HepG2 (cell line): ENCODE measurements at regions not wholly inside any gene's neighbourhood (a gene's known extent, or its start where the extent isn't known, plus 50 kb on each side); places are given as distances from the start of the nearest gene placed in this dataset.

ENCODE experiments used
- ATAC-seq: fragments of 200-7000 bp; cut with Tn5 transposase; 3 replicates; pipeline ENCODE4 v1.9.1; 2020; ENCODE audit warnings: mild to moderate bottlenecking, moderate library complexity
- BruUV-seq: library from RNA; stranded (reverse); fragments of 400-500 nt; replicated peaks from 2 replicates; lab custom pipeline; 2021; lab: Mats Ljungman, UMichigan
- CTCF ChIA-PET: fragments of 300-600 bp; formaldehyde crosslinking; extraction: SDS; loops from one replicate; lab custom pipeline; 2021; ENCODE audit warnings: low total read pairs, inconsistent platforms, low intra/inter-chr PET ratio; lab: Yijun Ruan, JAX
- POLR2A ChIA-PET: fragments of 350-600 bp; sonication (Branson Sonifier 250); formaldehyde crosslinking; loops from one replicate; lab custom pipeline; 2020; ENCODE audit warnings: antibody characterized with exemption, inconsistent platforms; lab: Yijun Ruan, JAX
- DNase-seq: peaks from one replicate; pipeline ENCODE4 v3.0.0-alpha.2; 2015; ENCODE audit warnings: low spot score
- FAIRE-seq: peaks from 3 replicates; lab custom pipeline; 2011; peaks lifted over from hg19 to GRCh38; lab: Jason Lieb, UNC
- H2AFZ ChIP-seq: one replicate; pipeline ENCODE4 v1.6.1; 2011; ENCODE audit warnings: low read length, inconsistent platforms
- H3K27ac ChIP-seq: fragments of 300-600 bp; 3 replicates; pipeline ENCODE4 v1.8.0; 2011; ENCODE audit warnings: mixed run types, mild to moderate bottlenecking, mixed read lengths, low read length, inconsistent platforms; ENCODE audit not compliant: insufficient read depth; ENCODE audit errors: extremely low read length
- H3K27me3 ChIP-seq, 2 experiments: fragments of 200-600 bp in 1 of 2; 2 replicates in 1 of 2; 3 replicates in 1 of 2; pipeline versions ENCODE4 v1.6.0 to v1.8.0; 2011; ENCODE audit warnings: low read length in 2 of 2, mild to moderate bottlenecking in 2 of 2, moderate library complexity in 2 of 2, inconsistent platforms in 1 of 2; ENCODE audit not compliant: insufficient read depth in 2 of 2, control insufficient read depth in 1 of 2
- H3K36me3 ChIP-seq, 2 experiments: fragments of 200-600 bp in 1 of 2; replicated peaks in 1 of 2; 2 replicates in 1 of 2; 3 replicates in 1 of 2; pipeline versions ENCODE4 v1.5.1 to v1.8.0; 2011; ENCODE audit warnings: low read length in 2 of 2, inconsistent platforms in 1 of 2; ENCODE audit not compliant: insufficient read depth in 2 of 2, control insufficient read depth in 1 of 2
- H3K4me1 ChIP-seq: 2 replicates; pipeline ENCODE4 v1.5.1; 2012; ENCODE audit warnings: low read length, inconsistent platforms; ENCODE audit not compliant: insufficient read depth
- H3K4me2 ChIP-seq: 2 replicates; pipeline ENCODE4 v1.6.0; 2011; ENCODE audit warnings: low read depth, low read length, inconsistent platforms
- H3K4me3 ChIP-seq, 3 experiments: fragments of 200-600 bp in 1 of 3; sonication (generic), shearing (Covaris generic) in 1 of 3; replicated peaks in 1 of 3; 2 replicates each; pipeline ENCODE4 v1.5.1; 2011 to 2016; ENCODE audit warnings: low read length in 3 of 3, inconsistent platforms in 2 of 3, low read depth in 2 of 3, mild to moderate bottlenecking in 2 of 3, control low read depth in 1 of 3, mixed read lengths in 1 of 3; ENCODE audit not compliant: insufficient read depth in 1 of 3
- H3K79me2 ChIP-seq: one replicate; pipeline ENCODE4 v1.6.1; 2011; ENCODE audit warnings: low read length, inconsistent platforms; ENCODE audit not compliant: insufficient read depth
- H3K9ac ChIP-seq: 2 replicates; pipeline ENCODE4 v1.6.0; 2011; ENCODE audit warnings: mild to moderate bottlenecking, low read depth, low read length, inconsistent platforms; ENCODE audit not compliant: insufficient read depth
- H3K9me3 ChIP-seq: 2 replicates; pipeline ENCODE4 v1.5.1; 2012; ENCODE audit warnings: mild to moderate bottlenecking, low read length
- H4K20me1 ChIP-seq: 2 replicates; pipeline ENCODE4 v1.6.0; 2011; ENCODE audit warnings: inconsistent platforms, mild to moderate bottlenecking, low read length, moderate library complexity; ENCODE audit not compliant: insufficient read depth
- GABPA ChIP-seq, 2 experiments: IDR thresholded peaks; 2 replicates each; pipeline ENCODE4 v1.6.1; 2011 to 2016; ENCODE audit warnings: low read depth in 2 of 2, low read length in 1 of 2, missing biosample characterization in 1 of 2, missing genetic modification characterization in 1 of 2
- HDAC6 ChIP-seq: fragments of 200-600 bp; sonication (generic); IDR thresholded peaks from 2 replicates; pipeline ENCODE4 v1.7.0; 2017; ENCODE audit warnings: mild to moderate bottlenecking, antibody characterized with exemption, low read length, low read depth
- HNRNPK ChIP-seq: fragments of 200-400 bp; formaldehyde crosslinking; IDR thresholded peaks from 2 replicates; pipeline ENCODE4 v1.6.1; 2018; ENCODE audit warnings: low read length, low read depth, moderate library complexity, mild to moderate bottlenecking; ENCODE audit not compliant: poor library complexity, severe bottlenecking
- NCOA2 ChIP-seq: sonication (generic); formaldehyde crosslinking; IDR thresholded peaks from 2 replicates; pipeline ENCODE4 v1.8.0; 2022; ENCODE audit warnings: inconsistent platforms
- SRSF9 ChIP-seq: fragments of 200-400 bp; formaldehyde crosslinking; IDR thresholded peaks from 2 replicates; pipeline ENCODE4 v1.6.1; 2018; ENCODE audit warnings: borderline replicate concordance, mild to moderate bottlenecking, low read depth, low read length; ENCODE audit not compliant: insufficient read depth, poor library complexity, severe bottlenecking
- TP53 ChIP-seq: sonication (generic); formaldehyde crosslinking; conservative IDR thresholded peaks from 2 replicates; pipeline ENCODE4 v1.4.0; 2020; ENCODE audit warnings: missing genetic modification reagents
- U2AF1 ChIP-seq: fragments of 200-400 bp; formaldehyde crosslinking; optimal IDR thresholded peaks from 2 replicates; pipeline ENCODE3; 2017; ENCODE audit warnings: mild to moderate bottlenecking, low read depth, low read length
- ZFAT ChIP-seq: sonication (generic); formaldehyde crosslinking; conservative IDR thresholded peaks from 2 replicates; pipeline ENCODE4 v1.8.1; 2023; ENCODE audit warnings: missing genetic modification reagents, inconsistent platforms
- ZNF264 ChIP-seq: sonication (generic); formaldehyde crosslinking; IDR thresholded peaks from 2 replicates; pipeline ENCODE4 v1.4.0; 2020; ENCODE audit warnings: missing genetic modification reagents
- WGBS: methylation state at CpG from one replicate; pipeline ENCODE4 v1.1.6; 2017; ENCODE audit warnings: low lambda C conversion rate; 5-methylcytosine and 5-hydroxymethylcytosine counted together
- in situ Hi-C: cut with HindIII; loops from 2 replicates; pipeline ENCODE4 v1.10.0; 2017; ENCODE audit warnings: low pct_unique_long_range_greater_than_20kb; ENCODE audit not compliant: extremely low pct_ligation_motif_present
- intact Hi-C: fragments of 100-400 bp; cut with micrococcal nuclease; formaldehyde crosslinking; loops from one replicate; pipeline ENCODE4 v1.10.0; 2022; ENCODE audit not compliant: unreplicated experiment
- TF ChIP-seq, protein P1 (sequence below): sonication (generic); formaldehyde crosslinking; IDR thresholded peaks from 2 replicates; pipeline ENCODE4 v1.4.0; 2020; ENCODE audit warnings: missing genetic modification reagents; ENCODE audit errors: not compliant biosample characterization
- TF ChIP-seq, protein P2 (sequence below): sonication (generic); formaldehyde crosslinking; IDR thresholded peaks from 2 replicates; pipeline ENCODE4 v1.8.0; 2022; ENCODE audit warnings: mild to moderate bottlenecking, missing genetic modification reagents, moderate library complexity

DNA sequence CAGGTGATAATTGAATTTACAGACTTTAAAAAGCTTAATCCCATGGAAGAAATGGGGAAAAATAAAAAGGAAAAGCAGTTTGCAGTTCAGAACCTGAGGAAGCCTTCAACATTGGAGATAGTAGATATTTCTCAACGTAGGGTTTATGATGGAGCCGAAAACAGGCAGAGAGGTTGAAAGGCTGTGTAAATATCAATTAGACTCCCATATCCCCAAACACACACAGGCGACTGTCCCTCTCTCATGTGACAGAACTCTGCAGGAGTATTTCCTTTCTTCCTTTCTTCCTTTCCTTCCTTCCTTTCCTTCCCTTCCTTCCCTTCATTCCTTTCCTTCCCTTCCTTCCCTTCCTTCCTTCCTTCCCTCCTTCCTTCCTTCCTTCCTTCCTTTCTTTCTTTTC is 406.5 kb downstream of the LPIN1 start:
- TF ChIP-seq HNRNPK (peak; percentile 75), U2AF1 (no peak), SRSF9 (peak; percentile 43), ZNF264 (CRISPR knock-in tag) (no peak)
- TF ChIP-seq, all 625 proteins: peak for 2
- no peaks in the 10 kb centered on the region for H3K36me3 ChIP-seq
- WGBS = 22% methylated on average over 3 of the region's 3 CpGs
- no peak for DNase-seq
- H3K4me2 ChIP-seq = no peak overlapping the region
- no peak overlapping the region for H3K27ac ChIP-seq
- H3K27me3 ChIP-seq = no peaks in the 10 kb centered on the region
- no peaks in the 10 kb centered on the region for H3K9me3 ChIP-seq
- in situ Hi-C loops = no loop called here
- ChIA-PET POLR2A (no interaction called here), CTCF (no interaction called here)
- no peaks in the 10 kb centered on the region for H3K79me2 ChIP-seq
- H3K4me1 ChIP-seq = no peaks in the 10 kb centered on the region
- no peak overlapping the region for H3K4me3 ChIP-seq
- H3K9ac ChIP-seq = no peak overlapping the region
- ATAC-seq = no peak
- no peaks in the 10 kb centered on the region for H4K20me1 ChIP-seq
- FAIRE-seq = no peak
- BruUV-seq = no TSS peak
- no peak overlapping the region for H2AFZ ChIP-seq
- intact Hi-C loops = no loop called here

DNA sequence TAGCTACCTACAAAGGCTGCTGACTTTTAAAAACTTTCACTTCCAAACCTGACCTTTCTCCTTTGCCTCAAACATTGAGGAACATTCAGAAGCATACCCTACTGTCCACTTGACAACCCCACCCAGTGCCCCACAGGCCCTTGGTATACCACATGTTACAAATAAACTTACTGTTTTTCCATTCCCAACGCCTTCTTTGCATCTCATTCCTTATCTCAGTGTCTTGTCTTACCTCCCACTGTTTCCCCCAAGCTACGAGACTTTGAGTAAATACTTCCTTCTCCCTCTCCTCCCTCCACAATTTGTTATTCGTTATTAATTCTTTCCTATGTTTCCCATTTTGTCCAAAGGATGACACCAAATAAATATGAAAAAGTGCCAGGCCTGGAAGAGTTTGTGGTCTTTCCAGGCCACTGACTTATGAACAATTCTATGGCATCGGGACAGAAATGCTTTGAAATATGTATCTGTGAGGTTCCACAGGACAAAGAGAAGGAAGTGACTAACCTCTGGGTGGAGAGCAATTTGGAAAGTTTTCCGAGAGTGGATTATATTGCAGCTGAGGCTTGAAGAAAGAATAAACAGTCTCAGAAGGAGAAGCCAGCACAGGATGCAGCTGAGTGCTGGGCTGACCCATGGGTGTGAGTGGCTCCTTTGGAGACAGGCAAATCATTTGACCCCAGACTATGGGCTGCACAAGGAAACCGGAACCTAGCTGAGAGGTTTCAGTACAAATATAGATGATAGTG is 409.0 kb downstream of the LPIN1 start:
- no peaks in the 10 kb centered on the region for H3K4me1 ChIP-seq
- intact Hi-C loops (no loop called here), in situ Hi-C loops (no loop called here)
- ChIA-PET POLR2A (no interaction called here), CTCF (no interaction called here)
- DNase-seq = no peak
- no peak overlapping the region for H3K4me2 ChIP-seq
- WGBS = 3% methylated on average over 6 of the region's 6 CpGs
- no peaks in the 10 kb centered on the region for H3K36me3 ChIP-seq
- H4K20me1 ChIP-seq = no peaks in the 10 kb centered on the region
- no peak overlapping the region for H3K9ac ChIP-seq
- TF ChIP-seq, protein P1, sequence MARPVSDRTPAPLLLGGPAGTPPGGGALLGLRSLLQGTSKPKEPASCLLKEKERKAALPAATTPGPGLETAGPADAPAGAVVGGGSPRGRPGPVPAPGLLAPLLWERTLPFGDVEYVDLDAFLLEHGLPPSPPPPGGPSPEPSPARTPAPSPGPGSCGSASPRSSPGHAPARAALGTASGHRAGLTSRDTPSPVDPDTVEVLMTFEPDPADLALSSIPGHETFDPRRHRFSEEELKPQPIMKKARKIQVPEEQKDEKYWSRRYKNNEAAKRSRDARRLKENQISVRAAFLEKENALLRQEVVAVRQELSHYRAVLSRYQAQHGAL = no peak
- TF ChIP-seq HDAC6 (no peak), ZFAT (CRISPR knock-in tag) (no peak), NCOA2 (CRISPR knock-in tag) (no peak), GABPA (IDR thresholded peaks at IDR 0.05; ENCODE audit: low read depth, low read length) (no peak), GABPA (CRISPR knock-in tag; IDR thresholded peaks at IDR 0.05; ENCODE audit: low read depth) (no peak), TP53 (CRISPR knock-in tag) (no peak)
- TF ChIP-seq, protein P2, sequence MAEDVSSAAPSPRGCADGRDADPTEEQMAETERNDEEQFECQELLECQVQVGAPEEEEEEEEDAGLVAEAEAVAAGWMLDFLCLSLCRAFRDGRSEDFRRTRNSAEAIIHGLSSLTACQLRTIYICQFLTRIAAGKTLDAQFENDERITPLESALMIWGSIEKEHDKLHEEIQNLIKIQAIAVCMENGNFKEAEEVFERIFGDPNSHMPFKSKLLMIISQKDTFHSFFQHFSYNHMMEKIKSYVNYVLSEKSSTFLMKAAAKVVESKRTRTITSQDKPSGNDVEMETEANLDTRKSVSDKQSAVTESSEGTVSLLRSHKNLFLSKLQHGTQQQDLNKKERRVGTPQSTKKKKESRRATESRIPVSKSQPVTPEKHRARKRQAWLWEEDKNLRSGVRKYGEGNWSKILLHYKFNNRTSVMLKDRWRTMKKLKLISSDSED (CRISPR knock-in tag) = no peak
- FAIRE-seq = no peak
- no peaks in the 10 kb centered on the region for H3K79me2 ChIP-seq
- ATAC-seq = no peak
- H3K27me3 ChIP-seq = no peaks in the 10 kb centered on the region
- no peak overlapping the region for H3K27ac ChIP-seq
- no peak overlapping the region for H2AFZ ChIP-seq
- no TSS peak for BruUV-seq
- no peak overlapping the region for H3K4me3 ChIP-seq
- no peaks in the 10 kb centered on the region for H3K9me3 ChIP-seq
